H9 (cell line): ENCODE measurements at regions not wholly inside any gene's neighbourhood (a gene's known extent, or its start where the extent isn't known, plus 50 kb on each side); places are given as distances from the start of the nearest gene placed in this dataset.

ENCODE experiments used
- DNase-seq: peaks from one replicate; pipeline ENCODE4 v3.0.0-alpha.2; 2017
- H2AFZ ChIP-seq: one replicate; pipeline ENCODE4 v1.6.1; 2013; ENCODE audit warnings: mild to moderate bottlenecking, low read length, control low read depth, moderate library complexity
- H2AK5ac ChIP-seq: 2 replicates; pipeline ENCODE4 v1.6.1; 2013; ENCODE audit warnings: low read length, control low read depth, mixed read lengths; ENCODE audit not compliant: insufficient read length
- H2BK120ac ChIP-seq: one replicate; pipeline ENCODE4 v1.6.1; 2013; ENCODE audit warnings: low read depth, mild to moderate bottlenecking, low read length, control low read depth, inconsistent platforms; ENCODE audit not compliant: poor library complexity, severe bottlenecking
- H2BK12ac ChIP-seq: 2 replicates; pipeline ENCODE4 v1.6.1; 2013; ENCODE audit warnings: low read length, control low read depth, mixed read lengths, low read depth; ENCODE audit not compliant: insufficient read length
- H2BK15ac ChIP-seq: 2 replicates; pipeline ENCODE4 v1.6.1; 2013; ENCODE audit warnings: low read depth, low read length, control low read depth
- H2BK20ac ChIP-seq: one replicate; pipeline ENCODE4 v1.6.1; 2013; ENCODE audit warnings: low read depth, mild to moderate bottlenecking, low read length, control low read depth, inconsistent platforms; ENCODE audit not compliant: poor library complexity, severe bottlenecking
- H2BK5ac ChIP-seq: 2 replicates; pipeline ENCODE4 v1.6.1; 2013; ENCODE audit warnings: low read length, control low read depth, mixed read lengths; ENCODE audit not compliant: insufficient read length
- H3K14ac ChIP-seq: 2 replicates; pipeline ENCODE4 v1.6.1; 2013; ENCODE audit warnings: low read length, control low read depth; ENCODE audit not compliant: insufficient read depth
- H3K18ac ChIP-seq: 2 replicates; pipeline ENCODE4 v1.6.1; 2013; ENCODE audit warnings: low read depth, mild to moderate bottlenecking, mixed read lengths, low read length, control low read depth; ENCODE audit not compliant: insufficient read length
- H3K23ac ChIP-seq: 2 replicates; pipeline ENCODE4 v1.6.1; 2013; ENCODE audit warnings: low read length, control low read depth, mixed read lengths, low read depth; ENCODE audit not compliant: insufficient read length
- H3K23me2 ChIP-seq: 2 replicates; pipeline ENCODE4 v1.6.1; 2013; ENCODE audit warnings: low read depth, mild to moderate bottlenecking, mixed read lengths, low read length, control low read depth; ENCODE audit not compliant: insufficient read length, poor library complexity, severe bottlenecking
- H3K27ac ChIP-seq: 2 replicates; pipeline ENCODE4 v1.5.1; 2013; ENCODE audit warnings: low read length, control low read depth, mixed read lengths, low read depth; ENCODE audit not compliant: insufficient read length
- H3K27me3 ChIP-seq: 2 replicates; pipeline ENCODE4 v1.6.1; 2013; ENCODE audit warnings: low read length, control low read depth, inconsistent platforms; ENCODE audit not compliant: insufficient read depth
- H3K4ac ChIP-seq: 2 replicates; pipeline ENCODE4 v1.6.1; 2013; ENCODE audit warnings: low read depth, mild to moderate bottlenecking, control low read depth, inconsistent platforms, low read length, moderate library complexity
- H3K4me1 ChIP-seq: 2 replicates; pipeline ENCODE4 v1.6.1; 2013; ENCODE audit warnings: low read length, control low read depth, inconsistent platforms; ENCODE audit not compliant: insufficient read depth
- H3K4me2 ChIP-seq: 2 replicates; pipeline ENCODE4 v1.6.1; 2013; ENCODE audit warnings: low read length, control low read depth, mixed read lengths; ENCODE audit not compliant: insufficient read length, insufficient read depth
- H3K56ac ChIP-seq: 2 replicates; pipeline ENCODE4 v1.6.1; 2013; ENCODE audit warnings: low read depth, mild to moderate bottlenecking, mixed read lengths, low read length, control low read depth; ENCODE audit not compliant: insufficient read length
- H3K79me1 ChIP-seq: 2 replicates; pipeline ENCODE4 v1.6.1; 2013; ENCODE audit warnings: low read depth, mild to moderate bottlenecking, moderate library complexity, low read length, control low read depth, inconsistent platforms; ENCODE audit not compliant: insufficient read depth, poor library complexity, severe bottlenecking
- H3K79me2 ChIP-seq: 2 replicates; pipeline ENCODE4 v1.6.1; 2013; ENCODE audit warnings: low read length, control low read depth, inconsistent platforms; ENCODE audit not compliant: insufficient read depth
- H3K9ac ChIP-seq: 2 replicates; pipeline ENCODE4 v1.6.1; 2013; ENCODE audit warnings: low read length, control low read depth, mixed read lengths; ENCODE audit not compliant: insufficient read length; ENCODE audit errors: extremely low read depth
- H3K9me3 ChIP-seq: one replicate; pipeline ENCODE4 v1.6.1; 2013; ENCODE audit warnings: low read depth, low read length, inconsistent platforms; ENCODE audit not compliant: control insufficient read depth
- H3T11ph ChIP-seq: one replicate; pipeline ENCODE4 v1.6.1; 2013; ENCODE audit warnings: mild to moderate bottlenecking, low read length, control low read depth, inconsistent platforms
- H4K20me1 ChIP-seq: one replicate; pipeline ENCODE4 v1.6.1; 2013; ENCODE audit not compliant: control insufficient read depth, insufficient read length, insufficient read depth
- H4K5ac ChIP-seq: 2 replicates; pipeline ENCODE4 v1.6.1; 2013; ENCODE audit warnings: low read depth, mild to moderate bottlenecking, mixed read lengths, low read length, control low read depth; ENCODE audit not compliant: insufficient read length
- H4K8ac ChIP-seq: replicated peaks from 2 replicates; pipeline ENCODE4 v1.6.1; 2013; ENCODE audit warnings: low read length, control low read depth, mixed read lengths, low read depth; ENCODE audit not compliant: insufficient read length
- H4K91ac ChIP-seq: 2 replicates; pipeline ENCODE4 v1.6.1; 2013; ENCODE audit warnings: low read depth, mild to moderate bottlenecking, moderate library complexity, mixed read lengths, low read length, control low read depth; ENCODE audit not compliant: insufficient read length
- H3K27ac Mint-ChIP-seq, 3 experiments: 2 replicates in 2 of 3; 3 replicates in 1 of 3; pipeline ENCODE4 v1.8.0; 2020 to 2021; ENCODE audit warnings: mixed read lengths in 3 of 3, mild to moderate bottlenecking in 1 of 3, moderate library complexity in 1 of 3
- H3K27me3 Mint-ChIP-seq: 2 replicates; pipeline ENCODE4 v1.8.0; 2021; ENCODE audit warnings: low read depth, mild to moderate bottlenecking, moderate library complexity, mixed read lengths
- H3K36me3 Mint-ChIP-seq, 3 experiments: 2 replicates in 2 of 3; 3 replicates in 1 of 3; pipeline ENCODE4 v1.8.0; 2020 to 2021; ENCODE audit warnings: low read depth in 3 of 3, mixed read lengths in 3 of 3; ENCODE audit not compliant: insufficient read depth in 1 of 3
- H3K4me1 Mint-ChIP-seq, 2 experiments: 2 replicates each; pipeline ENCODE4 v1.8.0; 2020; ENCODE audit warnings: mixed read lengths in 2 of 2
- H3K4me3 Mint-ChIP-seq, 2 experiments: 2 replicates in 1 of 2; 3 replicates in 1 of 2; pipeline ENCODE4 v1.8.0; 2020 to 2021; ENCODE audit warnings: mild to moderate bottlenecking in 2 of 2, mixed read lengths in 2 of 2, moderate library complexity in 1 of 2
- H3K9me3 Mint-ChIP-seq, 2 experiments: 2 replicates in 1 of 2; 3 replicates in 1 of 2; pipeline ENCODE4 v1.8.0; 2020; ENCODE audit warnings: mild to moderate bottlenecking in 2 of 2, mixed read lengths in 2 of 2, moderate library complexity in 1 of 2
- CTCF ChIP-seq: fragments of 200-600 bp; sonication (generic); conservative IDR thresholded peaks from 3 replicates; pipeline ENCODE4 v1.8.0; 2021; ENCODE audit warnings: antibody characterized with exemption, mild to moderate bottlenecking
- WGBS: extraction: QIAGEN DNeasy Blood & Tissue Kit; methylation state at CpG from one replicate; pipeline ENCODE4 v1.1.7; 2013; ENCODE audit warnings: missing lambda C conversion rate, low lambda C conversion rate, mixed read lengths; ENCODE audit not compliant: insufficient read length; ENCODE audit errors: extremely low coverage; 5-methylcytosine and 5-hydroxymethylcytosine counted together

GRCh38 chr13:69178000-69178399 is 929.6 kb upstream of the ATXN8OS start:
- no peak for DNase-seq
- H3K18ac ChIP-seq, result no peak overlapping the region
- no peak overlapping the region for H4K91ac ChIP-seq
- H3T11ph ChIP-seq, result no peak overlapping the region
- Mint-ChIP-seq H3K27me3 (no peaks in the 10 kb centered on the region), H3K4me1 (peaks cover 10 to 15% of the 10 kb centered on the region in 2 experiments; a peak in 3 of 4 replicates), H3K9me3 (no peaks in the 10 kb centered on the region), H3K36me3 (no peaks in the 10 kb centered on the region), H3K4me3 (no peak overlapping the region), H3K27ac (no peak overlapping the region)
- H4K8ac ChIP-seq, result no peak overlapping the region
- H3K79me1 ChIP-seq, result no peaks in the 10 kb centered on the region
- no peak overlapping the region for H3K4ac ChIP-seq
- H3K14ac ChIP-seq, result no peak overlapping the region
- H4K20me1 ChIP-seq, result no peaks in the 10 kb centered on the region
- no peaks in the 10 kb centered on the region for H3K79me2 ChIP-seq
- no peak overlapping the region for H3K23ac ChIP-seq
- H3K9ac ChIP-seq, result no peak overlapping the region
- H3K4me1 ChIP-seq, result no peaks in the 10 kb centered on the region
- H2BK15ac ChIP-seq, result no peak overlapping the region
- H2BK120ac ChIP-seq, result no peak overlapping the region
- H2AFZ ChIP-seq, result no peak overlapping the region
- H3K9me3 ChIP-seq, result no peaks in the 10 kb centered on the region
- H2AK5ac ChIP-seq, result no peak overlapping the region
- WGBS, result no CpG with 5 or more reads among the region's 1 CpG
- H3K56ac ChIP-seq, result no peak overlapping the region
- no peak for TF ChIP-seq CTCF
- H2BK20ac ChIP-seq, result no peak overlapping the region
- H3K23me2 ChIP-seq, result no peaks in the 10 kb centered on the region
- no peak overlapping the region for H2BK12ac ChIP-seq
- H3K4me2 ChIP-seq, result no peak overlapping the region
- H4K5ac ChIP-seq, result no peak overlapping the region
- H3K27me3 ChIP-seq, result no peaks in the 10 kb centered on the region
- no peak overlapping the region for H3K27ac ChIP-seq
- no peak overlapping the region for H2BK5ac ChIP-seq
